ENCODE measurements at regions not wholly inside any gene's neighbourhood (a gene's known extent, or its start where the extent isn't known, plus 50 kb on each side); places are given as distances from the start of the nearest gene placed in this dataset.

- TF ChIP-seq CTCF (IDR thresholded peaks at IDR 0.05; ENCODE audit: extremely low read depth in 1 of 2, insufficient read depth in 1 of 2, low read depth in 1 of 2, low read length in 2 of 2), result no peak
- TF ChIP-seq POLR2A (IDR thresholded peaks at IDR 0.05; ENCODE audit: low read depth, low read length), result no peak
Observed at GRCh38 chr3:1583044-1583443, 490.2 kb downstream of the CNTN6 start.
